ENCODE measurements at regions not wholly inside any gene's neighbourhood (a gene's known extent, or its start where the extent isn't known, plus 50 kb on each side); places are given as distances from the start of the nearest gene placed in this dataset.

- no peak for TF ChIP-seq POLR2A (IDR thresholded peaks at IDR 0.05)
- TF ChIP-seq POLR2AphosphoS5 (IDR thresholded peaks at IDR 0.05), result no peak
These were observed 343.1 kb downstream of the LPIN1 start for GRCh38 chr2:12089496-12089895.

Data from suprapubic skin (tissue), 4 donors.